HepG2 (cell line): ENCODE measurements at regions not wholly inside any gene's neighbourhood (a gene's known extent, or its start where the extent isn't known, plus 50 kb on each side); places are given as distances from the start of the nearest gene placed in this dataset.
"Not testable (repeated sequence)": the region's sequence is repeated elsewhere in the genome, so short reads cannot be mapped to it uniquely, and the experiment has no call there.

Source experiments
- ATAC-seq: fragments of 200-7000 bp; cut with Tn5 transposase; 3 replicates; pipeline ENCODE4 v1.9.1; 2020; ENCODE audit warnings: mild to moderate bottlenecking, moderate library complexity
- BruUV-seq: library from RNA; stranded (reverse); fragments of 400-500 nt; replicated peaks from 2 replicates; lab custom pipeline; 2021; lab: Mats Ljungman, UMichigan
- CTCF ChIA-PET: fragments of 300-600 bp; formaldehyde crosslinking; extraction: SDS; loops from one replicate; lab custom pipeline; 2021; ENCODE audit warnings: low total read pairs, inconsistent platforms, low intra/inter-chr PET ratio; lab: Yijun Ruan, JAX
- POLR2A ChIA-PET: fragments of 350-600 bp; sonication (Branson Sonifier 250); formaldehyde crosslinking; loops from one replicate; lab custom pipeline; 2020; ENCODE audit warnings: antibody characterized with exemption, inconsistent platforms; lab: Yijun Ruan, JAX
- DNase-seq: peaks from one replicate; pipeline ENCODE4 v3.0.0-alpha.2; 2015; ENCODE audit warnings: low spot score
- FAIRE-seq: peaks from 3 replicates; lab custom pipeline; 2011; peaks lifted over from hg19 to GRCh38; lab: Jason Lieb, UNC
- H2AFZ ChIP-seq: one replicate; pipeline ENCODE4 v1.6.1; 2011; ENCODE audit warnings: low read length, inconsistent platforms
- H3K27ac ChIP-seq: fragments of 300-600 bp; 3 replicates; pipeline ENCODE4 v1.8.0; 2011; ENCODE audit warnings: mixed run types, mild to moderate bottlenecking, mixed read lengths, low read length, inconsistent platforms; ENCODE audit not compliant: insufficient read depth; ENCODE audit errors: extremely low read length
- H3K27me3 ChIP-seq, 2 experiments: fragments of 200-600 bp in 1 of 2; 2 replicates in 1 of 2; 3 replicates in 1 of 2; pipeline versions ENCODE4 v1.6.0 to v1.8.0; 2011; ENCODE audit warnings: low read length in 2 of 2, mild to moderate bottlenecking in 2 of 2, moderate library complexity in 2 of 2, inconsistent platforms in 1 of 2; ENCODE audit not compliant: insufficient read depth in 2 of 2, control insufficient read depth in 1 of 2
- H3K36me3 ChIP-seq, 2 experiments: fragments of 200-600 bp in 1 of 2; replicated peaks in 1 of 2; 2 replicates in 1 of 2; 3 replicates in 1 of 2; pipeline versions ENCODE4 v1.5.1 to v1.8.0; 2011; ENCODE audit warnings: low read length in 2 of 2, inconsistent platforms in 1 of 2; ENCODE audit not compliant: insufficient read depth in 2 of 2, control insufficient read depth in 1 of 2
- H3K4me1 ChIP-seq: 2 replicates; pipeline ENCODE4 v1.5.1; 2012; ENCODE audit warnings: low read length, inconsistent platforms; ENCODE audit not compliant: insufficient read depth
- H3K4me2 ChIP-seq: 2 replicates; pipeline ENCODE4 v1.6.0; 2011; ENCODE audit warnings: low read depth, low read length, inconsistent platforms
- H3K4me3 ChIP-seq, 3 experiments: fragments of 200-600 bp in 1 of 3; sonication (generic), shearing (Covaris generic) in 1 of 3; replicated peaks in 1 of 3; 2 replicates each; pipeline ENCODE4 v1.5.1; 2011 to 2016; ENCODE audit warnings: low read length in 3 of 3, inconsistent platforms in 2 of 3, low read depth in 2 of 3, mild to moderate bottlenecking in 2 of 3, control low read depth in 1 of 3, mixed read lengths in 1 of 3; ENCODE audit not compliant: insufficient read depth in 1 of 3
- H3K79me2 ChIP-seq: one replicate; pipeline ENCODE4 v1.6.1; 2011; ENCODE audit warnings: low read length, inconsistent platforms; ENCODE audit not compliant: insufficient read depth
- H3K9ac ChIP-seq: 2 replicates; pipeline ENCODE4 v1.6.0; 2011; ENCODE audit warnings: mild to moderate bottlenecking, low read depth, low read length, inconsistent platforms; ENCODE audit not compliant: insufficient read depth
- H3K9me3 ChIP-seq: 2 replicates; pipeline ENCODE4 v1.5.1; 2012; ENCODE audit warnings: mild to moderate bottlenecking, low read length
- H4K20me1 ChIP-seq: 2 replicates; pipeline ENCODE4 v1.6.0; 2011; ENCODE audit warnings: inconsistent platforms, mild to moderate bottlenecking, low read length, moderate library complexity; ENCODE audit not compliant: insufficient read depth
- HNF4A ChIP-seq: sonication (generic); formaldehyde crosslinking; IDR thresholded peaks from 2 replicates; pipeline ENCODE4 v1.4.0; 2020; ENCODE audit warnings: missing genetic modification reagents
- NAIF1 ChIP-seq: sonication (generic); formaldehyde crosslinking; IDR thresholded peaks from 2 replicates; pipeline ENCODE4 v1.5.0; 2020; ENCODE audit warnings: mild to moderate bottlenecking, missing genetic modification reagents, borderline replicate concordance
- POLR2A ChIP-seq, 2 experiments: IDR thresholded peaks; 2 replicates each; pipeline ENCODE4 v1.6.1; 2011; ENCODE audit warnings: low read depth in 2 of 2, low read length in 2 of 2, mild to moderate bottlenecking in 1 of 2, moderate library complexity in 1 of 2; ENCODE audit not compliant: insufficient read depth in 1 of 2
- TBX2 ChIP-seq: sonication (generic); formaldehyde crosslinking; IDR thresholded peaks from 2 replicates; pipeline ENCODE4 v1.5.0; 2020; ENCODE audit warnings: missing genetic modification reagents, mild to moderate bottlenecking, borderline replicate concordance
- ZNF263 ChIP-seq: sonication (generic); formaldehyde crosslinking; IDR thresholded peaks from 2 replicates; pipeline ENCODE4 v1.4.0; 2020; ENCODE audit warnings: missing genetic modification reagents
- ZNF563 ChIP-seq: sonication (generic); formaldehyde crosslinking; IDR thresholded peaks from 2 replicates; pipeline ENCODE4 v1.8.0; 2022; ENCODE audit warnings: mild to moderate bottlenecking, moderate library complexity, missing genetic modification reagents
- WGBS: methylation state at CpG from one replicate; pipeline ENCODE4 v1.1.6; 2017; ENCODE audit warnings: low lambda C conversion rate; 5-methylcytosine and 5-hydroxymethylcytosine counted together
- in situ Hi-C: cut with HindIII; loops from 2 replicates; pipeline ENCODE4 v1.10.0; 2017; ENCODE audit warnings: low pct_unique_long_range_greater_than_20kb; ENCODE audit not compliant: extremely low pct_ligation_motif_present
- intact Hi-C: fragments of 100-400 bp; cut with micrococcal nuclease; formaldehyde crosslinking; loops from one replicate; pipeline ENCODE4 v1.10.0; 2022; ENCODE audit not compliant: unreplicated experiment
- TF ChIP-seq, protein P1 (sequence below): sonication (generic); formaldehyde crosslinking; IDR thresholded peaks from 2 replicates; pipeline ENCODE4 v1.5.0; 2020; ENCODE audit warnings: mild to moderate bottlenecking, missing genetic modification reagents
- TF ChIP-seq, protein P2 (sequence below): sonication (generic); formaldehyde crosslinking; IDR thresholded peaks from 2 replicates; pipeline ENCODE4 v1.4.0; 2020; ENCODE audit warnings: missing genetic modification reagents, borderline replicate concordance

DNA sequence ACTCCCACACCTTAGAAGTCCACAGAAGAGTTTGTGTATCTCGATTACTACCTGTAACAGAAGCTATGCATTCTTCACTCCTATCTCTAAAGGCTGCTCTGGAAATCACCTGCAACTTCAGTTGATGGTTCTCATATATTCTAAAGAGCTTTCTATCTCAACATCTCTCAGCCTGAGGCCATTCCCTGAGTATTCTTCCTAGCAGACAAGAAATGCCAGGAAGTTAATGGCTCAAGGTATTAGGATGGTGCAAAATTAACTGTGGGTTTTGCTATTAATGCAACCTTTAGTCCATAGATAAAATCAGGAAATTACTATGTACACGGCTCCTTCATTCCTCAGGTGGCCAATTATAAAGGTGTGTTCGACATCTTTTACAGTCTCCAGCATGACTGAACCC is 290.1 kb downstream of the ZNF716 start:
- in situ Hi-C loops, intact Hi-C loops, H3K9ac ChIP-seq, H3K27me3 ChIP-seq, H2AFZ ChIP-seq, CTCF ChIA-PET, FAIRE-seq, H4K20me1 ChIP-seq, H3K4me2 ChIP-seq, H3K27ac ChIP-seq, DNase-seq, H3K4me1 ChIP-seq, POLR2A ChIA-PET, H3K79me2 ChIP-seq, ATAC-seq, H3K36me3 ChIP-seq, BruUV-seq, H3K4me3 ChIP-seq: not testable (repeated sequence)
- H3K9me3 ChIP-seq: peaks cover 33% of the 10 kb centered on the region
- 2% methylated on average over 3 of the region's 3 CpGs for WGBS

DNA sequence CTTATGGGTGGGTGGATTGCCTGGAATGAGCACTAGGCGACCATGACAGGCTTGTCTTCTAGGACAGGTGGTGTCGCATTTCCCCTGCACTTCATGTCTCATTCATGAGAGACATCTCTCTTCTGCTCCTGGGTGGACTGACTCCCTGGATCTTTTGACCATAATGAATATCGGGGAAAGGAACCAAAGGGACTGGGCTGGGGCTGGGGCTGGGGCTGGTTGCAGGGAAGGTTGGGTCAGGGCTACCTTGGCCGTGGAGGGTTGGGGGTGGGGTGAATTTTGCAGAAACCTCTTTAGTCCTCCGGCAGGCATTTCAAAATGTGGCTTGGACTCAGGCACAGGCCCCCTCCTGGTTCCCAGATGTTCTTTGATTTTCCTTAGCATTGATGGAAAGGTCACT is 319.2 kb downstream of the ZNF716 start:
- 25% methylated on average over 3 of the region's 5 CpGs for WGBS
- POLR2A ChIA-PET: no interaction called here
- no peaks in the 10 kb centered on the region for H3K79me2 ChIP-seq
- BruUV-seq: no TSS peak
- FAIRE-seq (no peak), DNase-seq (no peak), ATAC-seq (no peak)
- no peak overlapping the region for H3K9ac ChIP-seq
- no peaks in the 10 kb centered on the region for H3K27me3 ChIP-seq
- CTCF ChIA-PET: no interaction called here
- intact Hi-C loops: no loop called here
- H3K4me3 ChIP-seq: no peak overlapping the region
- H3K9me3 ChIP-seq: peaks cover 89% of the 10 kb centered on the region
- TF ChIP-seq, protein P1, sequence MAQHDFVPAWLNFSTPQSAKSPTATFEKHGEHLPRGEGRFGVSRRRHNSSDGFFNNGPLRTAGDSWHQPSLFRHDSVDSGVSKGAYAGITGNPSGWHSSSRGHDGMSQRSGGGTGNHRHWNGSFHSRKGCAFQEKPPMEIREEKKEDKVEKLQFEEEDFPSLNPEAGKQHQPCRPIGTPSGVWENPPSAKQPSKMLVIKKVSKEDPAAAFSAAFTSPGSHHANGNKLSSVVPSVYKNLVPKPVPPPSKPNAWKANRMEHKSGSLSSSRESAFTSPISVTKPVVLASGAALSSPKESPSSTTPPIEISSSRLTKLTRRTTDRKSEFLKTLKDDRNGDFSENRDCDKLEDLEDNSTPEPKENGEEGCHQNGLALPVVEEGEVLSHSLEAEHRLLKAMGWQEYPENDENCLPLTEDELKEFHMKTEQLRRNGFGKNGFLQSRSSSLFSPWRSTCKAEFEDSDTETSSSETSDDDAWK (CRISPR knock-in tag): no peak
- TF ChIP-seq ZNF563 (CRISPR knock-in tag) (no peak), POLR2A (IDR thresholded peaks at IDR 0.05; ENCODE audit: insufficient read depth in 1 of 2, low read depth in 2 of 2, low read length in 2 of 2) (no peak), TBX2 (no peak), ZNF263 (CRISPR knock-in tag) (no peak), NAIF1 (CRISPR knock-in tag) (no peak), HNF4A (CRISPR knock-in tag) (no peak)
- TF ChIP-seq, protein P2, sequence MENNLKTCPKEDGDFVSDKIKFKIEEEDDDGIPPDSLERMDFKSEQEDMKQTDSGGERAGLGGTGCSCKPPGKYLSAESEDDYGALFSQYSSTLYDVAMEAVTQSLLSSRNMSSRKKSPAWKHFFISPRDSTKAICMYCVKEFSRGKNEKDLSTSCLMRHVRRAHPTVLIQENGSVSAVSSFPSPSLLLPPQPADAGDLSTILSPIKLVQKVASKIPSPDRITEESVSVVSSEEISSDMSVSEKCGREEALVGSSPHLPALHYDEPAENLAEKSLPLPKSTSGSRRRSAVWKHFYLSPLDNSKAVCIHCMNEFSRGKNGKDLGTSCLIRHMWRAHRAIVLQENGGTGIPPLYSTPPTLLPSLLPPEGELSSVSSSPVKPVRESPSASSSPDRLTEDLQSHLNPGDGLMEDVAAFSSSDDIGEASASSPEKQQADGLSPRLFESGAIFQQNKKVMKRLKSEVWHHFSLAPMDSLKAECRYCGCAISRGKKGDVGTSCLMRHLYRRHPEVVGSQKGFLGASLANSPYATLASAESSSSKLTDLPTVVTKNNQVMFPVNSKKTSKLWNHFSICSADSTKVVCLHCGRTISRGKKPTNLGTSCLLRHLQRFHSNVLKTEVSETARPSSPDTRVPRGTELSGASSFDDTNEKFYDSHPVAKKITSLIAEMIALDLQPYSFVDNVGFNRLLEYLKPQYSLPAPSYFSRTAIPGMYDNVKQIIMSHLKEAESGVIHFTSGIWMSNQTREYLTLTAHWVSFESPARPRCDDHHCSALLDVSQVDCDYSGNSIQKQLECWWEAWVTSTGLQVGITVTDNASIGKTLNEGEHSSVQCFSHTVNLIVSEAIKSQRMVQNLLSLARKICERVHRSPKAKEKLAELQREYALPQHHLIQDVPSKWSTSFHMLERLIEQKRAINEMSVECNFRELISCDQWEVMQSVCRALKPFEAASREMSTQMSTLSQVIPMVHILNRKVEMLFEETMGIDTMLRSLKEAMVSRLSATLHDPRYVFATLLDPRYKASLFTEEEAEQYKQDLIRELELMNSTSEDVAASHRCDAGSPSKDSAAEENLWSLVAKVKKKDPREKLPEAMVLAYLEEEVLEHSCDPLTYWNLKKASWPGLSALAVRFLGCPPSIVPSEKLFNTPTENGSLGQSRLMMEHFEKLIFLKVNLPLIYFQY: no peak
- H3K4me2 ChIP-seq: no peak overlapping the region
- H3K36me3 ChIP-seq: no peaks in the 10 kb centered on the region
- no peaks in the 10 kb centered on the region for H4K20me1 ChIP-seq
- H3K4me1 ChIP-seq: no peaks in the 10 kb centered on the region
- in situ Hi-C loops: no loop called here
- H3K27ac ChIP-seq: no peak overlapping the region
- H2AFZ ChIP-seq: no peak overlapping the region
